HG03097 (cell line): ENCODE measurements at regions not wholly inside any gene's neighbourhood (a gene's known extent, or its start where the extent isn't known, plus 50 kb on each side); places are given as distances from the start of the nearest gene placed in this dataset.

Source experiments
- ATAC-seq: cut with Tn5 transposase; IDR thresholded peaks from one replicate; pipeline ENCODE4 v1.9.1; 2021; ENCODE audit not compliant: unreplicated experiment, low FRiP score

DNA sequence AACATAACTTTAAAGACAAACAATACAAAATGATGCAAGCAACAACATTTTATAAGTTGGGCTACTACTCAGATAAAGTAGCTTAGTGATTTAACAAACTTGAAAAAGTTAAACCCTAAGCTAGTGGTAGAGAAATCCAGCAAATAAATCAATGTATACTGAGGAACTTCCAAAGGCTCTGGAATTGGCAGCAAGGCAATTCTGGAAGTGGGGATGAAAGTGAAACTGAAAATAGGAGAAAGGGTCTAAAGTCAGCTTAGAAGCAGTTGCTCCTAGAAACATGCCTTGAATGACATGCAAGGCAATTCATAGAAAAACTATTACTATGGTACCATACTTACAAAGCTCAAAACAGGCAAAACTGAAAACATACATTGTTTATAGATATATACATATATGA lies 90.0 kb upstream of the CAMK1G start:
- ATAC-seq: no peak

DNA sequence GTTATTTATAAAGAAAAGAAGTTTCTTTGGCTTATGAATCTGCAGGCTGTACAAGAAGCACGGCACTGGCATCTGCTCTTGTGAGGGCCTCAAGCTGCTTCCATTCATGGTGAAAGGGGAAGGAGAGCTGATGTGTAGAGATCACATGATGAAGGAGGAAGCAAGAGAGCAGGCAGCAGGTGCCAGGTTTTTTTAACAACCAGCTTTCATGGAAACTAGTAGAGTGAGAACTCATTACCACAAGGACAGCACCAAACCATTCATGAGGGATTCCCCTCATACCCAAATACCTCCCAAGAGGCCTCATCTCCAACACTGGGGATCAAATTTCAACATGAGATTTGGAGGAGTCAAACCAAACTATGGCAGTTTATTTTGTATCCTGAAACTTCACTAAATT lies 85.8 kb upstream of the CAMK1G start:
- ATAC-seq: no peak

DNA sequence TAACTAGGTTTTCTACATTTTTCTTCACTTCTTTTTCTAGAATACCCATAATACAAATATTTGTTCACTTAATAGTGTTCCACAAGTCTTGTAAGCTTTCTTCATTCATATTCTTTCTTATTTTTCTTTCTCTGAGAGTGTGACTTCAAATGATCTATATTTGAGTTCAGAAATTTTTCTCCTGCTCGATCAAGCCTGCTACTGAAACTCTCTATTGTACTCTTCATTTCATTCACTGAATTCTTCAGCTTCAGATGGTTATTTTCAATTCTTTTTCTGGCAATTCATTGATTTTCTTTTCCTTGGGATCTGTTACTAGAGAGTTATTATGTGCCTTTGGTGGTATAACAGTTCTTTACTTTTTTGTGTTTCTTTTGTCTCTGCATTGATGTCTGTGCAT lies 82.5 kb upstream of the CAMK1G start:
- ATAC-seq: no peak

DNA sequence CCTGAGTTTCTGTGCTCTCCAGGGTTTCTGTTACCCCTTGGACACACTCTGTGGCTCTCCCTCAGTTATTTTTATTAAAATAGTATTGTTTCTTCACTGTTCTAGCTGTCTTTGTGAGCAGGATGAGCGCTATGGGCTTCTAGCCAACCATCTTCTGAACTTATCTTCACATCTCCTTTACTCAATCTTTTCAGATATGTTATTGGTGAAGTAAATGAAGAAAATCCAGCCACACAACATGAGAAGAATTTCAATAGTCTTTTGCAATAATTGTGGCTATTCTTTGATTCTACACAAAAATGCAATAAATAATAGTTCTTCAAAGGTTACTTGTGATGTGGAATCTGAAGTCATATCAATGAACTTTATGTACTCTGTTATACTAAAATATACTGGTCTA lies 80.3 kb upstream of the CAMK1G start:
- no peak for ATAC-seq

DNA sequence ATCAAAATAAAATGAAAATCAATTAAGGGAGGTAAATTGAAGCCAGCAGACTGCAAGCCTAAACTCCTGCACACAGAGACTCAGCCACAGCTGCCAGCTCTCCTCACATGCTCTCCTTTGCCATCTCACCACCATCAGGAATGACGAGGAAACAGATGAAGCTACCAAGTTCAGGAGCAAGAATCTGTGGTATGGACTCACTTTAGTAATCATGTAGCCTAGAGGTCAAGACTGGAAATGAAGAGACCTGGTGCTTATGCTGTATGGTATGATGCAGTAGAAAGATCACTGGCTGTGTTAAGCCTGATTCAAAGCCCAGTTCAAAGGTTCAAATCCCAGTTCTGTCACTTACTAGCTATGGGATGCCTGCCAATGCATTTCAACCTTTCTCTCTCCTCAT lies 78.9 kb upstream of the CAMK1G start:
- no peak for ATAC-seq

DNA sequence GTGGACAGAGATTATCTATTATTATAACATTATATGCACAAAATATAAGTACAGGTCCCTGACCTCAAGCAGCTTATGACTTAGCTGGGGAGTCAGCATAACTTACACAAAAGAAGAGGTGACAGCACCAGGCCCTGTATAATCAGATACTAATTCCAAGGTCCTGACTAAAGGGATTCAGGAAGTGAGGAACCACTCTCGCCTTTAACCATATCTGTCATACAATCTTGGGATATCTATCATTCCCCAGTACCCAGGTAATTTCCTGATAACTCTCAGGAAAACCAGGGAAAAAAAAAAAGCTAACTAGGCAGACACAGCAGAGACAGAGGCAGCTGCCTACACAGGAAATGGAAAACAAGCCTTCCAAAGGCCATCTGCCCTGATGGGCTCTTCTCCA lies 78.5 kb upstream of the CAMK1G start:
- ATAC-seq: no peak

DNA sequence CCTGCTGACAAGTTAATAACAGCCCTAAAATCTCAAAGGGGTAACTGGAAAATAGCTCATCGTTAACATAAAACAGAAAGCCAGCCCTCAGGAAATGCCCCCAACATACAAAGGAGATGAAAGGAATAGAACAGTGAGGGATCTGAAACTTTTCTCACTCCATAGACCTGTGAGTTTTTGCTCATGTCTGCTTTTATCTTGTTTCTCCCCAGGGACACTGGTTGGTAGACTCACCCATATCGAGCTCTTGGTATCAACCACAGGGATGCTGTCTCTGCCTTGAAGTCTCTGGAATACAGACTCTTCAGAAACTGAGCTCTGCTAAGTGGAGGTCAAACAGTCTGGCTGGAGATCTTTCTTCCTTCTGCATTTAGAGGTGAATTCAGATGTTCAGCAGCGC lies 77.4 kb upstream of the CAMK1G start:
- ATAC-seq: no peak

DNA sequence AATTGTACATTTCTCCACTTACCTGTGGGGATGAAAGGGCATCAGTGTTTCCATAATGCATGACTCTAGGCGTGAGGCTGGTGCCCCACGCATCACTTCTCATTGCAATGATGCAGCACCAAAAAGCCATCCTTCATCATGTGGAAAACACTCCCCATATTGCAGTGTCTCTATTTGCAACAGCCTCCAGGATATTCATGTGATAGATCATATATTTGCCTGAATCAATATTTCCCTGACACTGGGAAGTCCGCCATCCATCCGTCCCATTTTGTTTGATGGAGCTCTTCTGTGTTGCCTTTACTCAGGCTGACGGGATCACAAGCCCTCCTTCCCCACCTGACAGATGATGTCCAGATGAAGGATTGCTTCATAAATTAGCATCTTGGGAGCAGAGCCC lies 74.5 kb upstream of the CAMK1G start:
- no peak for ATAC-seq

DNA sequence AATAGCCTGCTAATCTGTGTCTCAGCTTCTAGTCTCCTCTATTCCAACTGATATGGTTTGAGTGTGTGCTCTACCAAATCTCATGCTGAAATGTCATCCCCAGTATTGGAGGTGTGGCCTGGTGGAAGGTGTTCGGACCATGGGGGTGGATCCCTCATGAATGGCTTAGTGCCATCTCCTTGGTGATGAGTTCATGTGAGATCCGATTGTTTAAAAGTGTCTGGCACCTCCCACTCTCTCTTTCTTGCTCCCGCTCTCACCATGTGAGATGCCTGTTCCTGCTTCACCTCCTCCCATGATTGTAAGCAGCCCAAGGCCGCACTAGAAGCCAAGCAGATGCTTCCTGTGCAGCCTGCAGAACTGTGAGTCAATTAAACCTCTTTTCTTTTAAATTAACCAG lies 73.5 kb upstream of the CAMK1G start:
- no peak for ATAC-seq

DNA sequence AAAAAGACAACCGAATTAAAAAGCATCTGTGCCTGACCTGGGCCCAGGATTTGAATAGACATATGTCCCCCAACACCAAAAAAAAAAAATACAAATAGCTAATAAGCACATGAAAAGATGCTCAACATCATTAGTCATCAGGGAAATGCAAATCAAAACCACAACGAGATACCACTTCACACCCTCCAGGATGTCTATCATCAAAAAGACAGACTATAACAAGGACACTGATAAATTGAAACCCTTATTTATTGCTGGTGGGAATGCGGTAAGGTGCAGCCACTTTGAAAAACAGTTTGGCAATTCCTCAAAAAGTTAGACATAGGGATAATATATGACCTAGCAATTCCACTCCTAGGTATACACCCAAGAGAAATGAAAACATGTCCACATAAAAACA lies 72.3 kb upstream of the CAMK1G start:
- no peak for ATAC-seq

DNA sequence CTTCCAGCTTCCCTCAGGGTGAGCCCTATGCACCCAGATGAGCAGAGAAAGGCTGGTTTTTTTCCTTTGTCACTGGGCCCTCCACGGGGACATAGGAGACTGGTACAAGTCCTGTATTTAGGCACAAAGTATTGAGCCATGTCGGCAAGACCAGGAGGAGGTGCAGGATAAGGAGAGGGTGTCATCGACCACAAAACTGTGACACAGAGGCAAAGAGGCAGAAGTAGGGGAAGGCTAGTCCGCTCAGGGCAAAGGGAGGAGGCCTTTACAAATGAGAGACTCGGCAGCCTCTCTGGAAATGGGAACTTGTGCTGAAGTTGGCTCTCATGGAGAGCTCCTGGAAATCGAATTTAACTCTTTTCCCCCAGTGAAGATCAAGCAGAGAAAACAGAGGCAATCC lies 70.7 kb upstream of the CAMK1G start:
- ATAC-seq: no peak

DNA sequence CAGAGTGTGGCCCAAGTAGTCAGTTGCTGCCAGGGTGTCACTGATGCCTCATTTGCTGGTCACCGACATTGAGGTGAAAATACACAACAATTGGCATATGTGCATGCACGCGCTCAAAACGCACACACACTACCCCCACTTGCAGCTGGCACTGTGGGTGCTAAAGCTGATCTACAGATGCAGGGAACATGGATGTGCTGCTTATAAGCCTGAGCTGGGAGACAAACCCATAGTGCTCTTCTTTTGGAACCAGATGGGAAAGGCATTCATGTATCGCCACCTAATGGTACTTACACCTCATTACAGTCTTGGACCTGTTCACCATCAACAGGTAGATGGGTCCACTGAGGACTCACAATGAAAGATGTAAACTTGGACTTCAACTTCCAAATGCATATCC lies 70.3 kb upstream of the CAMK1G start:
- ATAC-seq: no peak

DNA sequence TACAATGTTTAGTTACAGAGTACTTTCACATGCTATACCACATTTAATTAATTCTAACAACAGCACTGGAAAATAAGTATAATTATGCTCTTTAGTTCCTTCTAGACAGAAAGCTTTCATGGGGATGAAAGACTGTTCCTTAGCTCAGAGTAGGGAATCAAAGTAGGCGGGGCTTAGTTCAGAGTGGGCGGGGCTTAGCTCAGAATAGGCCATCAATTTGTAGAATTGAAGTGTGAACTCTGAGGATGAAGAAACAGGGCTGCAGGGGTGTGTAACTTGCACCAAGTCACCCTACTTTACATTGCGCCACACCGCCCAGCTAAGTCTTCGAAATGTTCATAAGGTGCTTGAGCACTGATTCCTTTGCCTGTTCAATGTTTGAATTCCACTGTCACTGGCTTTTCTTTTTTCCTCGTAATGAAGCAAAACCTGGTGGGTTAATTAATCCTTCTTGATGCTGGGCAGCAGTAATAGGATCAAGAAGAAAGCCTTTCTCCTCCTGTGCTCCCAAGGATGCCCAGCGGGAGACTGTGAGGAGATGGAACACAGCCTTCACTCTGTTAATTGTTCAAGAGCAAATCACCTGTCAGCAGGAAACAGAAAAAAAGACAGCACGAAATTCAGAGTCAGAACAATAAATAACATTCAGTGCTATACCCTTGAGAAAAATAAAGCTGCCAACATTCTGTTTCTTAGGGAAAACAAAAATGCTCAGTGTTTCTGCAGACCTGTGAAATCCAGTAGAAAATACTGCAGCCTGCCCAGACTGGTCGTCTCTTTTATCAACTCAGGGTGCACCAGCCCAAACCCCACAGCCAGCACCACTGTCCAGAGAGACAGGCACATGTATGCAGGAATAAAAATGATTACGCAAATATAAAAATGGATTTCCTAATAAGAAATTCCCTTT lies 66.5 kb upstream of the CAMK1G start:
- no peak for ATAC-seq

DNA sequence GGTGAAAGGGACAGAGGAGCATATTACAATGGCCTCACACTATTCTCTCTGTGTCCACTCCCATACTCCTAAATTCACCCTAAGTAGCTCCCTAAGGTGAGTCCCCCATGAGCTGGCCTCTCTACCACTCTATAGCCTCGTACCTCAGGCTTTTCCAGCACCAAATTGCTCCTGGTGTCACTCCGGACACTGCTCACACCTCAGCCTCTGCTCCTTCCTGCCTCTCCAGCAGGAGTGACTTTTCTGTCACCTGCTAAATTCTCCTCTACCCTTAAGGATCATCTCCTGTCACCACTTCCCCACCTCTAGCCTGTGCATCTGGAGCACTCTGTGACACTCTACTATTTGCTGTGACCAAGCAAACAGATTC lies 65.8 kb upstream of the CAMK1G start:
- no peak for ATAC-seq

DNA sequence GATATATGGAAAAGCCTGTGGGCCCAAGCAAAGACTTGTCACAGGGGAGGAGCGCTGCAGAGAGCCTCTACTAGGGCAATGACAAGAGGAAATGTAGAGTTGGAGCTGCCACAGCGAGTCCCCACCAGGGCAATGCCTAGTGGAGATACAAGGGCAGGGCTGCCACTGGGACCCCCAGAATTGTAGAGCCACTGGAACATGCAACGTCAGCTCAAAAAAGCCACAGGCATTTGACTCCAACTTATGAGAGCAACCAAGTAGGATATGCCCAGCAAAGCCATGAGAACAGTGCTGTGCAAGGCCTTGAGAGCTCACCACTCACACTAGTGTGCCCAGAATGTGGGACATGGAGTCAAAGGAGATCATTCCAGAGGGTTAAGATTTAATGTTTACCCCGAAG lies 63.7 kb upstream of the CAMK1G start:
- no peak for ATAC-seq

DNA sequence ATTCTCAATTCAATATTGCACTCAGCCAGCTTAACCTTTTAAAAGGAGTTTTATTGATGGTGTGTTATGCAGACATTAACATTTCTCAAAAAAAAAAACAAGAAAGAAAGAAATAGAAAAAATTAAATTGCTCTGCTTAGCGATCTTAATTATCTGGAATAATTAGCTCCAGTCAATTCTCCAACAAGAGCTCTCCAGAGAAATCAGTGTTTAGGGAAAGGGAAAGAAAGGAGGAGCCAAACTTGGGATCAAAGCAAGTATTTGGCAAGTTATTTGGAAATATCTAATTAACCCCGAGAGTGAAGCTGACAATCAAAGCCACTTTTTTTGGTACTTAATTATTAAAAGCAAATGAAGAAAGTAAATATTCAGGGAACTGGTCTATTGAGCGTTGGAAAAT lies 60.7 kb upstream of the CAMK1G start:
- ATAC-seq: no peak

DNA sequence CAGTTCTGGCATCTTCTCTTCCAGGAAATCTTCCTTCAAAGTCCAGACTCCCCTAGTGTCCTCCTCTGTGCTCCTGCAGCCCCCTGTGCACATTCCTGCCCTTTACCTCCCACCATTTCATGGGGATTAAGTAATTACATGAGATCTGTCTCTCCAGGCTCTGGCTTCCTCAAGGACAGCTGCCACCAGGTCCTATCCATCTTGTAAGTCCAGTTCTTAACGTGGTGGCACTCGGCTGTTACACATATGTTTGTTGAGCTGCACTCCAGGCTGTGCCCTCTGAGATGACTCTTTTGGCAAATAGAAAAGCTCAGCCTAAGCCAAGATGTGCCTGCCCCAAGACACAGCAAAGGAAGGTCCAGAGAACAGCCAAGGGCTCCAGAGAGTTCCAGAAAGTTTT lies 57.4 kb upstream of the CAMK1G start:
- no peak for ATAC-seq

DNA sequence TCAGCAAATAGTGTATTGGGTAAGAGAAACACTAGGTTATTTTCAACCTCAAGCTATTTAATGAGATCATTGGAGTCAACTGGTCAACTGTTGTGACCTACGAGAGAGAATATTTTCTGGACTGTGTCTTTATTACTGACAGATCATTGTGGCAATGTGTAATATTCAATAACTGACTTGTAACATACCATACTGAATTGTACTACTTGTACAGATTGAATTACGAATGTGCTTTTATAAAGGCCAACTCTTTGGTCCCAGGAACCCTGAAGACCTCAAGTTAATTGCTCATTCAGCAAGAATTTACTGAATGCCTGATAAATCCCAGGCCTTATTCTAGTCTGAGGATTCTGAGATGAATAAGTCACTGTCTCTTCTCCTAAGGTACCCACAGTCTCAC lies 56.1 kb upstream of the CAMK1G start:
- ATAC-seq: no peak

DNA sequence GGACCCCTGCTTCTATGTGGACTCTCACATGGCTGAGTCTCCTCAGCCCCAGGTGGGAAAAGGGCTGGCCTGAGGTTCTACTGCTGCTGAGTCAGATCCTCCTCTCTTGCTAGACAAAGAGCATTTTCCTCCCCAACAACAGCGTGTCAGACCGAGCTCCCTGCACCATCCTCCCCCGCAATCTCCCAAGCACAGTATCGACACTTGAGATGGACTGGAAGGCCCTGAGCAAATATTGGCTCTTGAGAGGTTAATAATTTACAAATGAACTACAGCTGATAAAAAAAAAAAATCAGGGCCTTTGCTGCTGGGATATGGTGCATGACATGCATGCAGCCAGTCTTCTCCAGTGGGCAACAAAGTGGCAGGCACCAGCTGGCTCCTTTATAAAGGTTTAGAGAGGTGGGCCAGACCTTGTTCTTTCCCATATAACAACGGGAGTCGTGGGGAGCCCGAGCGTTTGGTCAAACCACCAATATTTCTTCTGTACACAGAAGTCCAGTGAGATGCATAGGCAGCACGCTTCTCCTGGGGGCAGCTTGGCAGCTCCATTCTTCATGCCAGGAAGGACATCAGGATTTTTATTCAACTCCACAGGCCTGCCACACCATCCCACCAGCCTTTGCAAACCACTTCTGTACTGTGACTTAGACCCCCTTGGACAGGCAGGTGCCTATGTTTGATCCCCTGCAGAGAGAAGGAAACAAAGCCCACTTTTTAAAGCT lies 55.4 kb upstream of the CAMK1G start:
- no peak for ATAC-seq

DNA sequence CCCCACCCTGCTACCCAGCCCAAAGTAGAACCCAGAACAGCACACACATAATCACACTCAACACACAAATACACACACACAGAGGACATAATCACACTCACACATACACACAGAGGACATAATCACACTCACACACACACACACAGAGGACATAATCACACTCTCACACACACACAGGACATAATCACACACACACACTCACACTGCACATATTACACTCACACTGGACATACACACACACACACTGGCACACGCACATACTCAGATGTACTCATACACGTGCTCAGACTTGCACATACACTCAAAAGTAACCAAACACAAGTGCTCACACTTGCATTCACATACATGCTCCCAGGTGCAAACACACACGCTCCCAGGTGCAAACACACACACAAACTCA lies 54.3 kb upstream of the CAMK1G start:
- no peak for ATAC-seq

DNA sequence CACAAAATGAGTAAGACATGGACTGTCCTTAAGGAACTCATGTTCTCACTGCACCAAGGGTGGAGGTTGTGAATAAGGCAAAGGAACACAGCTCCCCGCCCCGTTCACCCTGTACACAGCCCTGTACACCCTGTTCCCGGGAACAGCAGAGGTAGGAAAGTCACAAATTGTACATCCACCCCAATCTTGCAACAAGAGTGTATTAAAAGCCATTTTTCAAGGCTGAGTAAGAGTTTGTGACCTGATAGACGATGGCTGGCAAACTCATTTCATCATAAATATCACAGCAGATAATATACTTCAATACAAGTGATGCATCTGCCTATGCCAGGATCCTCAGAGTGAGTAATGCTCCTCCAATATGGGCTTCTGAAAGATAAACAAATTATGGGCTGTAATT lies 52.5 kb upstream of the CAMK1G start:
- ATAC-seq: no peak

DNA sequence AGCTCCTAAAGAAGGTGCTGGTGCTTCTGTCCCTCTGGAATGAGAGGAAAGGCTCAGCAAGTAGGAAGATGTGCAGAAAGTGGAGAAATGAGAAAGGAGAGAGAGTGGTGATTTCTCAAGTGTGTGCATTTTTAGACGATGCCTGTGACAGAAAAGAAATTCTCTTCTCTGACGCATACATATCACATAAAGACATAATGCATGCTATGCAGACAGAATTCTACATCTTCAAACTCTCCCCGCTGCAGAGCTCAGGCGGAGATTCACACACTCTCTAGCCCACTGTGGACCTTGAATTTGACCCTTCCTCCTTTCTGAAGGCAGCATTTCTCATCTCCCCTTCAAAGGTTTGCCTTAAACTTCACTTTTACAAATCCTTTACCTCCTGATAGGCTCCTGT lies 52.0 kb upstream of the CAMK1G start:
- ATAC-seq: no peak
